Keratinocyte (primary cell): ENCODE measurements at regions not wholly inside any gene's neighbourhood (a gene's known extent, or its start where the extent isn't known, plus 50 kb on each side); places are given as distances from the start of the nearest gene placed in this dataset.

Source experiments
- DNase-seq: peaks from one replicate; pipeline ENCODE4 v3.0.0-alpha.2; 2011; ENCODE audit warnings: low read depth, missing footprints, low spot score
- FAIRE-seq: peaks from 2 replicates; lab custom pipeline; 2011; peaks lifted over from hg19 to GRCh38; lab: Jason Lieb, UNC
- H2AFZ ChIP-seq: 2 replicates; pipeline ENCODE4 v1.6.0; 2012; ENCODE audit warnings: low read length, control low read depth, inconsistent platforms; ENCODE audit not compliant: control insufficient read depth
- H3K27ac ChIP-seq: 2 replicates; pipeline ENCODE4 v1.5.1; 2011; ENCODE audit warnings: low read length; ENCODE audit not compliant: control insufficient read depth, insufficient read depth
- H3K27me3 ChIP-seq: 3 replicates; pipeline ENCODE4 v1.6.0; 2011; ENCODE audit warnings: low read length; ENCODE audit not compliant: control insufficient read depth, insufficient read depth; ENCODE audit errors: extremely low read depth
- H3K36me3 ChIP-seq, 2 experiments: 2 replicates in 1 of 2; 3 replicates in 1 of 2; pipeline ENCODE4 v1.5.1; 2011; ENCODE audit warnings: low read length in 2 of 2, mild to moderate bottlenecking in 1 of 2; ENCODE audit not compliant: control insufficient read depth in 2 of 2, insufficient read depth in 2 of 2; ENCODE audit errors: extremely low read depth in 1 of 2
- H3K4me1 ChIP-seq: 3 replicates; pipeline ENCODE4 v1.5.1; 2011; ENCODE audit warnings: low read length; ENCODE audit not compliant: control insufficient read depth, insufficient read depth; ENCODE audit errors: extremely low read depth
- H3K4me2 ChIP-seq: 3 replicates; pipeline ENCODE4 v1.6.0; 2011; ENCODE audit warnings: low read depth, low read length; ENCODE audit not compliant: control insufficient read depth, insufficient read depth; ENCODE audit errors: extremely low read depth
- H3K4me3 ChIP-seq, 3 experiments: fragments of 200-600 bp in 1 of 3; sonication (generic) in 1 of 3; 2 replicates in 2 of 3; 3 replicates in 1 of 3; pipeline ENCODE4 v1.5.1; 2011 to 2016; ENCODE audit warnings: low read length in 3 of 3, mild to moderate bottlenecking in 3 of 3, control low read depth in 2 of 3, inconsistent platforms in 1 of 3, low read depth in 1 of 3, mixed read lengths in 1 of 3, mixed run types in 1 of 3, moderate library complexity in 1 of 3; ENCODE audit not compliant: control insufficient read depth in 2 of 3, insufficient read depth in 2 of 3; ENCODE audit errors: extremely low read depth in 1 of 3
- H3K79me2 ChIP-seq: 2 replicates; pipeline ENCODE4 v1.6.0; 2012; ENCODE audit warnings: low read length; ENCODE audit not compliant: control insufficient read depth, insufficient read depth
- H3K9ac ChIP-seq: 3 replicates; pipeline ENCODE4 v1.6.0; 2011; ENCODE audit warnings: low read length; ENCODE audit not compliant: control insufficient read depth, insufficient read depth; ENCODE audit errors: extremely low read depth
- H3K9me1 ChIP-seq: 3 replicates; pipeline ENCODE4 v1.6.0; 2011; ENCODE audit warnings: low read length; ENCODE audit not compliant: control insufficient read depth, insufficient read depth; ENCODE audit errors: extremely low read depth
- H3K9me3 ChIP-seq: 2 replicates; pipeline ENCODE4 v1.5.1; 2012; ENCODE audit warnings: low read depth, low read length; ENCODE audit not compliant: control insufficient read depth
- H4K20me1 ChIP-seq: 3 replicates; pipeline ENCODE4 v1.6.0; 2011; ENCODE audit warnings: low read length; ENCODE audit not compliant: control insufficient read depth, insufficient read depth; ENCODE audit errors: extremely low read depth
- EZH2 ChIP-seq: IDR thresholded peaks from one replicate; pipeline ENCODE4 v1.6.1; 2012; ENCODE audit warnings: inconsistent platforms, mild to moderate bottlenecking, low read length, moderate library complexity
- dilution Hi-C: fragments of 300-500 bp; cut with MboI; formaldehyde crosslinking; loops from one replicate; pipeline ENCODE4 v1.7.0; 2020; ENCODE audit warnings: low sequenced_read_pairs; ENCODE audit not compliant: extremely low pct_ligation_motif_present
- TF ChIP-seq, protein P1 (sequence below), 3 experiments: IDR thresholded peaks in 1 of 3; conservative IDR thresholded peaks in 1 of 3; optimal IDR thresholded peaks in 1 of 3; 2 replicates in 2 of 3; 3 replicates in 1 of 3; pipeline versions ENCODE3 to v1.5.1; 2011; ENCODE audit warnings: low read length in 3 of 3, mild to moderate bottlenecking in 3 of 3, moderate library complexity in 2 of 3, control low read depth in 1 of 3, inconsistent platforms in 1 of 3; ENCODE audit not compliant: insufficient read depth in 2 of 3; ENCODE audit errors: extremely low read depth in 1 of 3

DNA sequence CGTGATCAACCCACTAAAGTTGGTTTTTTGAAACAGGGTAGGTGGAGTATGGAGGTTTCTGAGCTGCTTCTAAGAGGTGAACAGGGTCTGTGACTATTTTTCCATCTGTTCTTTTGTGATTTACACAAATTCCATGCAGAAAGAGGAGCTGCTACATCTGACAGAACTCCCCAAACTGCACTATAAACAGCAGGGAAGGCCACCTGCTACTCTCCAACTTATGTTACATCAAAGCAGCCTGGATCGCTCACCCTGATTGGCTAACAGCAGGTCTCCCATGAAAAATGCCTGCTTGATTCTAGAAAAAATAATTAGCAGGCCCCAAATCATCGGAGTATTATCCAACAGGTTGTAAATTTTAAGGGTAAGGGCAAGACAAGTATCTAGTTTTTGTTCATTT is 282.9 kb upstream of the FLRT2 start:
- no peak overlapping the region for H3K4me3 ChIP-seq
- no peak for FAIRE-seq
- no peaks in the 10 kb centered on the region for H3K27me3 ChIP-seq
- H3K9me3 ChIP-seq, result no peaks in the 10 kb centered on the region
- H3K36me3 ChIP-seq, result no peaks in the 10 kb centered on the region
- no peak overlapping the region for H2AFZ ChIP-seq
- H3K4me1 ChIP-seq, result peaks cover 18% of the 10 kb centered on the region
- no peak overlapping the region for H3K9ac ChIP-seq
- dilution Hi-C loops, result no loop called here
- TF ChIP-seq EZH2, result no peak
- TF ChIP-seq, protein P1, sequence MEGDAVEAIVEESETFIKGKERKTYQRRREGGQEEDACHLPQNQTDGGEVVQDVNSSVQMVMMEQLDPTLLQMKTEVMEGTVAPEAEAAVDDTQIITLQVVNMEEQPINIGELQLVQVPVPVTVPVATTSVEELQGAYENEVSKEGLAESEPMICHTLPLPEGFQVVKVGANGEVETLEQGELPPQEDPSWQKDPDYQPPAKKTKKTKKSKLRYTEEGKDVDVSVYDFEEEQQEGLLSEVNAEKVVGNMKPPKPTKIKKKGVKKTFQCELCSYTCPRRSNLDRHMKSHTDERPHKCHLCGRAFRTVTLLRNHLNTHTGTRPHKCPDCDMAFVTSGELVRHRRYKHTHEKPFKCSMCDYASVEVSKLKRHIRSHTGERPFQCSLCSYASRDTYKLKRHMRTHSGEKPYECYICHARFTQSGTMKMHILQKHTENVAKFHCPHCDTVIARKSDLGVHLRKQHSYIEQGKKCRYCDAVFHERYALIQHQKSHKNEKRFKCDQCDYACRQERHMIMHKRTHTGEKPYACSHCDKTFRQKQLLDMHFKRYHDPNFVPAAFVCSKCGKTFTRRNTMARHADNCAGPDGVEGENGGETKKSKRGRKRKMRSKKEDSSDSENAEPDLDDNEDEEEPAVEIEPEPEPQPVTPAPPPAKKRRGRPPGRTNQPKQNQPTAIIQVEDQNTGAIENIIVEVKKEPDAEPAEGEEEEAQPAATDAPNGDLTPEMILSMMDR (optimal IDR thresholded peaks at IDR 0.05 in 1 of 3, IDR thresholded peaks at IDR 0.05 in 1 of 3, conservative IDR thresholded peaks at IDR 0.05 in 1 of 3; ENCODE audit: extremely low read depth in 1 of 3, insufficient read depth in 2 of 3, low read length in 3 of 3), result no peak
- DNase-seq, result no peak
- no peaks in the 10 kb centered on the region for H3K79me2 ChIP-seq
- no peaks in the 10 kb centered on the region for H4K20me1 ChIP-seq
- no peaks in the 10 kb centered on the region for H3K9me1 ChIP-seq
- H3K27ac ChIP-seq, result no peak overlapping the region
- H3K4me2 ChIP-seq, result no peak overlapping the region

DNA sequence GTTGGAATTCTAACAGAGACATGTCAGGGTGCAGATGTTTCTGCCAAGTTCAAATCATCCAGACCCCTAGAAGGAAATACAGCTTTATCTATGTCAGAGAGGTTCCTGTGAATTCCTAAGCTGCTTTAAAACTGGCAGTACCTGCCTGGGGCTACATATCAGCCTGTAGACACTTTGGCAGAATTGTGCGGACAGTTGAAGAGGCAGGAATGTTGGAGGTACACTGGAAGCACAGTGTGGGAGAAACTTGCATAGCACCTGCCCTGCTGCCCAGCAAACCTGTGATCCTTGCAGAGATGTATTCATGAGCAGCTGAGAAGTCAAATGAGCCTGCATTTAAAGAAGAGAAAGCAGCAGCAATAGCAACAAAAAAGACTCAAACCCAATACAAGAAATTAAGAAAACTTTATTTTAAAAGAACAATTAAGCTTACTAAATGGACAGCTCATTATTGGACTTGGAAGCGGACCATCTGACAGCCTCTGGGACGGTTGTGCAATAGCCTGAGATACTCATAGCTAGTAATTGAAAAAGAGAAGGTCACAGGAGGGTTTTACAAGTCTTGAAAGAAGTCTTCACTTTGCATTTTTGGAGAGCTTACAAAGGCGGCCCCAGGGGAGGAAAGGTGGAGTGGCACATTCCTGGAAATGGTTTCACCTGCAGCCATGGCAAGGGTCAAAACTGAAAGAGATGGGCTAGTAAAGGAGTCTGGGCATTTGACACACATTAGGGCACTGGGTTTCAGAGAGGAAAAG is 280.9 kb upstream of the FLRT2 start:
- no peak for TF ChIP-seq EZH2
- TF ChIP-seq, protein P1 (optimal IDR thresholded peaks at IDR 0.05 in 1 of 3, IDR thresholded peaks at IDR 0.05 in 1 of 3, conservative IDR thresholded peaks at IDR 0.05 in 1 of 3; ENCODE audit: extremely low read depth in 1 of 3, insufficient read depth in 2 of 3, low read length in 3 of 3), result no peak
- H4K20me1 ChIP-seq, result no peaks in the 10 kb centered on the region
- H3K79me2 ChIP-seq, result no peaks in the 10 kb centered on the region
- peak overlapping the region; percentile 34 for H3K4me2 ChIP-seq
- no peaks in the 10 kb centered on the region for H3K36me3 ChIP-seq
- dilution Hi-C loops, result no loop called here
- DNase-seq (no peak), FAIRE-seq (peak; percentile 71)
- peaks cover 23% of the 10 kb centered on the region for H3K4me1 ChIP-seq
- H3K9me1 ChIP-seq, result no peaks in the 10 kb centered on the region
- no peak overlapping the region for H3K9ac ChIP-seq
- no peak overlapping the region for H3K27ac ChIP-seq
- H3K27me3 ChIP-seq, result no peaks in the 10 kb centered on the region
- no peak overlapping the region for H3K4me3 ChIP-seq
- H2AFZ ChIP-seq, result no peak overlapping the region
- H3K9me3 ChIP-seq, result no peaks in the 10 kb centered on the region
